NCI-H2171 (cell line): ENCODE measurements at regions not wholly inside any gene's neighbourhood (a gene's known extent, or its start where the extent isn't known, plus 50 kb on each side); places are given as distances from the start of the nearest gene placed in this dataset.
"Not testable (repeated sequence)": the region's sequence is repeated elsewhere in the genome, so short reads cannot be mapped to it uniquely, and the experiment has no call there.

Experiments used
- DNase-seq: peaks from one replicate; lab custom pipeline; 2025; lab: John Stamatoyannopoulos, UW

DNA sequence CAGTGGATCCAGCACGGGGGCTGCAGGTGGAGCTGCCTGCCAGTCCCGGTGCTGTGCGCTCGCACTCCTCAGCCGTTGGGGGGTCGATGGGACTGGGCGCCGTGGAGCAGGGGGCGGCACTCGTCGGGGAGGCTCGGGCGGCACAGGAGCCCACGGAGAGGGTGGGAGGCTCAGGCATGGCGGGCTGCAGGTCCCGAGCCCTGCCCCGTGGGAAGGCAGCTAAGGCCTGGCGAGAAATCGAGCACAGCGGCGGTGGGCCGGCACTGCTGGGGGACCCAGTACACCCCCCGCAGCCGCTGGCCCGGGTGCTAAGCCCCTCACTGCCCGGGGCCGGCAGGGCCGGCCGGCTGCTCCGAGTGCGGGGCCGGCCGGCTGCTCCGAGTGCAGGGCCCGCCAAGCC, 52.3 kb upstream of the MARK1 start:
- DNase-seq: not testable (repeated sequence)

DNA sequence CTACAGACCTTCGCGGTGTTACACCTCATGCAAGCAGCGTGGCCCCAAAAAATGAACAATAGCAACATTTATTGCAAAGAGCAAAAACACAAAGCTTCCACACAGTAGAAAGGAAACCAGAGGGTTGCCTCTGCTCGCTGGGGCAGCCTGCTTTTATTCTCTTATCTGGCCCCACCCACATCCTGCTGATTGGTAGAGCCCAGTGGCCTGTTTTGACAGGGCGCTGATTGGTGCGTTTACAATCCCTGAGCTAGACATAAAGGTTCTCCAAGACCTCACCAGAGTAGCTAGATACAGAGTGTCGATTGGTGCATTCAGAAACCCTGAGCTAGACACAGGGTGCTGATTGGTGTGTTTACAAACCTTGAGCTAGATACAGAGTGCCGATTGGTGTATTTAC, 52.8 kb upstream of the MARK1 start:
- DNase-seq: not testable (repeated sequence)

DNA sequence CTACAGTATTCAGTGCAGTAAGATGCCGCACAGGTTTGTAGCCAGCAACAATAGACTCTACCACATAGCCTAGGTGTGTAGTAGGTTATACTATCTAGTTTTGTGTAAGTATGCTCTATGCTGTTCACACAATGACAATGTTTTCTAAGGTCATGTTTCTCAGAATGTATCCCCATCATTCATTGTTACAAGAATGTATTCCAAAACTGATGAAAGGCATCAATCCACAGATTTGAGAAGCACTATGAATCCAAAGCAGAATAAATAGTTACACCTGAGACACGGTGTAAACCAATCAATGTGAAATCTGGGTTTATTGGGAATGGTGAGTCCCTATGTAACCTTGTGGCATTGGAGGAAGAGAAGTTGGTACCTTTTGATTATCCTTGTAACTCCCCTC, 54.5 kb upstream of the MARK1 start:
- DNase-seq: no peak

DNA sequence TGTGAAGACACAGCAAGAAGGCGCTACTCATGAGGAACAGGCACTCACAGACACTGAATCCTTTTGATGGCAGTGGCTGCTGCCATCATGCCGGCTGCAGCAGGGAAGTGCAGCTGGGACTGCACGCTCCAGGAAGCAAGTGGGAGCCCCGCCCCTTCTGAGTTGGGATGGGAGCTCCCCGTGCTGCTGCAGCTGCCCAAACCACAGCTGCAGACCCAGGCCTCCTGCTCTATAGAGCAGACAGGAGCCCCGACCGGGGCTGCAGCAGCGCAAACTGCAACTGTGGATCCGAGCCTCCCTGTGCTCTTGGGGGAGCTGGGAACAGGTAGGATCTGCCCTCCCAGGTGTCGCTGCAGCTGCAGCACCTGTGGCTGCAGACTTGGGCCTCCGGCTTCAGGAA, 65.2 kb upstream of the MARK1 start:
- peak; percentile 27 for DNase-seq

DNA sequence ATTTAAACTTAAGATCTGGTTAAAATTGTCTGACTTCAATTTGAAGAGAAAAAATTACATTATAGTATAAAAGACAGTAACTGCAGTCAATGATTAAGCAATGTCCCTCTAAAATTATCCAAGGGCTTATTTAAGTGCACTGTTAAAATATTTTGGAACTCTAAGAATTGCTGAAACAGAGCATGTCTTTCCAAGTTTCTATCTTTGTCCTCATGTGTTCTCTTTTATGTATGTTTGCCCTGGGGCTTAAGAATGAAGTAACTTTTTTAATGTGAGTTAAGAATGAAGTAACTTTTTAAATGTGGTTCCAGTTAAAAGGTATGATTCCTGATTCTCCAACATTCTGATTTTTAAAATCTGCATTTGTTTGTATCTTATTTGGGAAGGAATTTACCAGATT, 69.0 kb upstream of the MARK1 start:
- DNase-seq: no peak

DNA sequence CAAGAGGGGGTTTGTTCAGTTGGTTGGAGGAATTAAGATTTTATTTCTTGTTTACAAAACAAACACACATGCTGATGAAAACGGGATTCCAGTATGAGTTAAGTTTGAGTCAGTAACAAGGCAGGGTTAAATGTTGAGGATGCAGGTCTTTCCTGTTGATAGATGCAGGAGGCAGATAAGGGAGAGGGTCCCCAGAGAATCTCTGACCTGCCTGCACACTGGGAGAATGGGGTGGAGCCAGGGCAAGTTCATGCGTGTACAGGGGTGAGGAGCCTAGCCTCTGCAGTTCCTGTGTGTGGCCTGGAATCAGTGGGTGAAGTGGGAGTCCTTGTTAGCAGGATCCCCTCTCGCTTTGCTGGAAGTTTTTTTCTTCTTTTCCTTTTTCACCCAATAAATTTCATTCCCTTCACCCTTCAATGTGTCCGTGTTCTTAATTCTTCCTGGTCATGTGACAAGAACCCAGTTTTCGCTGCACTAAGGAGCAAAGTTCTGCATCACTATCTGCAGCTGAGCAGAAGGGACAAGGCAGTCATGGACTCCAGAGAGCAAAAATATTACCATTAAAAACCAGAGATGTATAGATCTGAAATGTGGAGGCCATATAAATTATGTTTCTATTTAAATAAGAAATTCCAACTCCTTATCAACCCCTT, 69.9 kb upstream of the MARK1 start:
- DNase-seq: peak; percentile 14

DNA sequence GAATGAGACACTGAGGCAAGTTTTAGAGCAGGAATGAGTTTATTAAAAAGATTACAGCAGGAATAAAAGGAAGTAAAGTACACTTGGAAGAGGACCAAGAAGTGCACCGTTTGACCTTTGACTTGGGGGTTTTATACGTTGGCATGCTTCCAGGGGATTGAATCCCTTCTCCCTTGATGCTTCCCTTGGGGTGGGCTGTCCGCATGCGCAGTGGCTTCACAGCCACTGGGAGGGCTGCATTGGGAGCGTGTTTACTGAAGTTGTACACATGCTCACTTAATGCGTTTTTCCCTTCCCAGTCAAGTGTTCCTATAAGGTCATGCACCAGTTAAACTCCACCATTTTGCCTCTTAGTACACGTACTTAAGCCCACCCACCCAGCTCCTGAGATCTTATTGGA, 72.4 kb upstream of the MARK1 start:
- DNase-seq: no peak

DNA sequence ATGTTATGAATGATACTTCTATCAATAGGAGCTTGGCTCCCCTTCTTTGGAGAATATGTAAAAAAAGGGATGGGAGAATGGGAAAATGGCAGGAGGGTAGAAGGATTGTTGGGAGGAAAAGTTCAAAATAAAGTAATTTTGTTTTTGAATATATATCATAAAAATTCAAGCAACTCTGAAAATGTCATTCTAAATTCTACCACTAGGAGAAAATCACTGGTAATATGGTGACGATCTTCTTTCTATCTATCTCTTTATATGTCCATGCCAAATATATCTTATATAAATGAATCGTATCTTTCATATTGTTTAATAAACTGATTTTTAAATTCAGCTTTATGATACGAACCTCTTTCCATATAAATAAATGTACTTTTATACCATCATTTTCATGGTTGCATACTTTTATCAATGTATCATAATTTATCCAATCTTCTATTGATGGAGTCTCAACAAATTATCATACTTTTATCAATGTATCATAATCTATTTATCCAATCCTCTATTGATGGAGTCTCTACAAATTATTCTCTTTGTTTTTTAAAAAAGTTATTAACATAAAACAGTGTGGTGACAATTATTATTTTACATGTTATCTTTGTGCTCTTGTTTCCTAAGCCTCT, 73.7 kb upstream of the MARK1 start:
- DNase-seq: no peak

DNA sequence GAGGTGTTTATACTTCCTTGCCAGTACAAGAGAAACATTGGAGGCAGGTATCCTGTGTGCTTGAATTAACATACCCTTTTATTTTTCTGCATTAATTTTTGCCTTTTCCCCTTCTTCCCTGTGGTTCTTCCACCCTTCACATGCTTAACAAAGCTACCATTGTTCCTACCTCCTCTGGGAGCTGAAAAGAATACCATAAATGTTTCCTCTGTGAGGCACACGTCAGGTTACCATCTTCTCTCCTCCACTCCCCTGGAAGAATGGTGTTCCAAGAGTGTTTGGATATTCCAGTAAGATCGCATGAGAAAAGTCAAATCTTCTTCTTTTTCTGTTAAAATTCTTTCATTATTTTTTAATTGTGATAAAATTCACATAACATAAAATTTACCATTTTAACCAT, 74.6 kb upstream of the MARK1 start:
- no peak for DNase-seq

DNA sequence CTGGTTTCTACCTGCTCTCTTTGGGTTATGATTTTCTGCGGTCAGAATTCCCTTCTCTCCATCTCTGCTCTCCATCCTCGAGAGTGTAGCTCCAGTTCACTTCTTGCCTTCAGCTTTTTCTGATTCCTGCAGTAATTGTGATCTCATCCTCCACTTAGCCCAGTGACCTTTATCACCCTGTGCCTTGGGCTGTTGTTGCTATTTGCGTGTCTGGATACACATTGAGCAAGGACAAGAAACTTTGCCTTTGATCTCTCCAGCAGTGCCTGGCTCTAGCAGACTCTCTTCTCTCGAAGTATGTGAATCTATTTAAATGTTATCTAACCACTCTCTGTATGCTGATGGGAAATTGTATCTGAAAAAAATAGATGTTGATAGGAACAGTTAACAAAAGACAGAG, 76.4 kb upstream of the MARK1 start:
- DNase-seq: no peak

DNA sequence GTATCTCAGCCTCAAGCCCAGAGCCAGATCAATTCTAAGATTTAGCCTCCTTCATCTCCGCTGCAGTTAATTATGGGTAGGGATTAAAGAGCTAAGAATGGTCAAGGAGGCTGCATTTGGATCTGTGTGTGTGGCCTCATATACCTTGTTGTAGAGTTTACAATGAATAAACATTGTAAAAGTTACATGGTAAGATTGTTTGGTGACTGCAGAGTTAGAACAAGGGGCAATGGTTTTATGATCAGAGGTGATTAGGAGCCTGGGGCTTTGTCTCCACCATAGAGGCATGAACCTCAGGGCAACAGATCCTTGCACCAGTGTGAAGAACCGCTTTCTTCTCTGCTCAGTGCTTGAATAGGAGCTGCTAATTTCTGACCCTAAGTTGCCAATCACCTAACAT, 77.0 kb upstream of the MARK1 start:
- DNase-seq: no peak

DNA sequence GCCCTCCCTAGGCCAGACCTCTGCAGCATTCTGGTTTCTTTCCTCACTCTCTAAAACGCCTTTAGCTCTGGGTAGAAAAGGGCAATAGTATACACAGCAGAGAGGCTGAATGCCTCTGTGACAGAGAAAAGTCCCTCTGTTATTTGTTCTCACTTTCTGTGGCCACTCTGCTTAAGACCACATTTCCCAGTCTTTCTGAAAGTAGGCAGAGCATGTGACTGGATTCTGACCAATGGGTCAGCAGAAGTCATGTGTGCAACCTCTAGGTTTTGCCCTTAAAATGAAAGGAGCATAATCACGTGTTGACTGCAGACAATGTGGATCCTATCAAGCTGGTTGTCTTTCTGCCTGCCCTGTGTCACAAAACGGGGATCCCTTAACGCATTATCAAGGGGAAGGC, 79.7 kb upstream of the MARK1 start:
- no peak for DNase-seq

DNA sequence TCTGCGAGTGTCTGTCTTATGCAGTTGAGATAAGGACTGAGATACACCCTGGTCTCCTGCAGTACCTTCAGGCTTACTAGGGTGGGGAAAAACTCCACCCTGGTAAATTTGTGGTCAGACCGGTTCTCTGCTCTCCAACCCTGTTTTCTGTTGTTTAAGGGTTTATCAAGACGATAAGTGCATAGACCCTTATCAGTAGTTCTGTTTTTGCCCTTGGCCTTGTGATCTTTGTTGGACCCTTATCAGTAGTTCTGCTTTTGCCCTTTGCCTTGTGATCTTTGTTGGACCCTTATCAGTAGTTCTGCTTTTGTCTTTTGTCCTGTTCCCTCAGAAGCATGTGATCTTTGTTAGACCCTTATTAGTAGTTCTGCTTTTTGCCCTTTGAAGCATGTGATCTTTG, 83.3 kb upstream of the MARK1 start:
- not testable (repeated sequence) for DNase-seq

DNA sequence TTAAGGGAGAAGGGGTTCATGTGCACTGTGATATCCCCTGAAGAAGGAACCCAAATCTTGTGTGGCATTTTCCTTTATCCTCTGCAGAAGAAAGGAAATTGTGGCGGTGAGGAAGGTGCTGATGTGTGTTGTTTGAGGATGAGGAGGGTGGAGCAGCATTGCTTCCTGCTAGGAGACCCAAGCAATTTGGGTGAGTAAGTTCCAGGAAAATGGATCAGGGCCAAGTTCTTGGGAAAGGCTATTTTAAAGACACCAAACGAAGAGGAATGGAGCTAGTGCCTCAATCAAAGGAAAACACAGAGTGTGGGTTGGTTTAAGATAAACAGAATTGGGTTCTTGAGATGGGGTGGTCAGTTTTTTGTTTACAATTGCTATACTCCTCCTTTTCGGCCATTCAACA, 86.7 kb upstream of the MARK1 start:
- no peak for DNase-seq

DNA sequence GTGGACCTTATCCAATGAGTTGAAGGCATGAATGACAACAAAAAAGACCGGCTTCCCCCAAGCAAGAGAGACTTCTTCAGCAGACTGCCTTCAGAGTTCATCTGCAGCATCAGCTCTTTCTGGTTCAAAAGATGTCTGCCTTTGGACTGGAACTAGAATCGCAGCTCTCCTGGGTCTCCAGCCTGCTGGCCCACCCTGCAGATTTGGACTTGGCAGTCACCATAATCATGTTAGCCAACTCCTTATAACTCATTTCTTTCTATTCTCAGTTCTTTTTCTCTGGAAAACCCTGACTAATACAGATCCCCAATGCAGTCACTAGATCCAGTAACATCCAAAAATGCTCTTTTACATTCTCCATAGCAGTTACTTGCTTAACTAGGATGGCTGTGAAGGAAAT, 89.2 kb upstream of the MARK1 start:
- no peak for DNase-seq

DNA sequence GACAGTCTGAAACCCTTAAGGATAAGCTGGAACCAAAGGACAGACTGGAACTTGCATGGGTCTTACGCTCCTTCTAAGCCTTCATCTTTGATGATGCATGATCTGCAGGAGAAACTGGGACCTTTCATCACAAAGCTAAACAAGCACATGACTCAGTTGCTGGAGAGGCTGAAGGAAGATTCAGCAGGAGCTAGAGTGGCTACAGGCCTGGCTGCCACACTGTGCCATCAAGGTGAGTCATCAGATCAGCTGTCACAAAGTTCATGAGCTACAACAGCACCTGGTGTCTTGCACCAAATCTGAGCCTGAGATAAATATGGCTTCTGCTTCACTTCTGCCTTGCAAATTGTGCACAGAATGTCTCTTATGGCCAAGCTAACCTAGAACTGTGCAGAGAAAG, 95.5 kb upstream of the MARK1 start:
- DNase-seq: no peak

DNA sequence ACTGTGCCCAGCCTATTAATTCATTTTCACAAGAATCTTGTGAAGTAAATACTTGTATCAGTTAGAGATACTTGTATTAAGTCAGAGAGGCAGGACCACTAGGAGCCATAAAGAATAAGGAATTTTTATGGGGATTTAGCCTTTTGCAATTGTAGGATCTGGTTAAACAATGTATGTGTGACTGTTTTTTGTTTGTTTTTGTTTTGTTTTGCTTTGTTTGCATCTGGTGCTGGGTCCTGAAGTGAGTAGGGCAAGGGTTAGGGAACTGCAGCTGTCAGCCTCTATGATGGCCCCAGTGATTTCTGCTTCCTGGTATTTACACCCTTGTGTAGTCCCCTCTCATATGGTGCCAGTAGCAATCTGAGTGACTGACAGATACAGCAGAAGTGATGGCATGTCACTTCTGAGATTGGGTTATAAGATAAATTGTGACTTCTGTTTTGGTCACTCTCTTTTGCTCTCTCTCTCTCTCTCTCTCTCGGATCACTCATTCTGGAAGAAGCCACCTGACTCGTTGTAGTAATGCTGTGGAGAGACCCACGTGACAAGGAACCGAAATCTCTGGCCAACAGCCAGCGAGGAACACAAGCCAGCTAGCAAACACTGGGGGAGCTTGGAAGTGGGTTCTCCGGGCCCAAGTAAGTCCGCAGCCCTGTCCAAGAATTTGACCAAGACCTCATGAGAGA, 96.2 kb upstream of the MARK1 start:
- DNase-seq: no peak

DNA sequence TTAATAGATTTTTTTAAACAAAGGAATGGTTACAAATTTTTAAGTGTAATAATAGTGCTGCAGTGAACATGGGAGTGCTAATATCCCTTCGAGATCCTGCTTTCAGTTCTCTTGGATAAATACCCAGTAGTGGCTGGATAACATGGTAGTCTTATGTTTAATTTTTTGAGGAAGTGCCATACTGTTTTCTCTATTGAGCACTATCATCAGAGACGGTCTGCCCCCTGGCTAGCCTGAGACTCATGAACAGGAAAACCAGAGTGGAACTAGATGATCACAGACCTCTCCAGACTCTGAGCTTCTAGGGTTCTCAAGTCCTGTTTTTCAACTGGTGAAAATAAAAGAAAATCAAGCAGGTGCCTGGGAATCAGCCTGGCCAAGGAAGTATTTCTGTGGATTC, 97.3 kb upstream of the MARK1 start:
- DNase-seq: no peak

DNA sequence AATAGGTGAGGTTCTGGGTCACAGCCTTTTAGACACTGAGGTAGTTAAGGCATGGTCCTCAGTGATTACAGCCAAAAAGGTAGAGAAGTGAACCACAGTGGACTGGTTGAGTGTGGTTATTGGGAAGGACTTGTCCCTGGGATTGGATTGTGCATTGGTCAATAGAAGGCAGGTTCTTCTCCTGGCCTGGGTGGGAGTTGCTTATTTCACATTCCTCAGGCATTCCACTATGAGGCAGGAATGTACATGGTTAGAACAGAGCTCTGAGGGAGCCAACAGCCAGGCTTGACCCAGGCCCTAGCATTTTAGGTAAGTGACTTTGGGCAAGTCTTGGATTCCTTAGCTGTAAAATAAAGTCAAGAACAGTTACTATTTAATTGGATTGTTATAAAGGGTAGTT, 97.9 kb upstream of the MARK1 start:
- DNase-seq: no peak

DNA sequence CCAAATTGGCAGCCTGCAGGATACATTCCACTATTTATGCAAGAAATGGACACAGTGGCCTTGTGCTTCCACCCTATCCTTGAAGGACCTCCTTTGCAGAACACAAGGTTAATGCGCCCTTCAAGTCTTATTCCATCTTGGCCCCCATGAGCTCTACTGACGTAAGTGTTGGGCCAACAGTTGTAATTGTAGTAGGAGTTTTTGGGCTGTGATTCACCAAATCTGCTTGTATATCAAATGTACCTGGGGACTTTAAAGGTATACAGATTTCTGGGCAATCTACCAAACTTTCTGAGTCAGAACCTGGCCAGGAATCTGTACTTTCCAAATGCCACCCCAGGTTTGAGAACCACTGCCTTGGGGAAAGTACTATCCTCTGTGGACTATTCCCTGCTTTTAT, 100.9 kb upstream of the MARK1 start:
- DNase-seq: peak; percentile 65

DNA sequence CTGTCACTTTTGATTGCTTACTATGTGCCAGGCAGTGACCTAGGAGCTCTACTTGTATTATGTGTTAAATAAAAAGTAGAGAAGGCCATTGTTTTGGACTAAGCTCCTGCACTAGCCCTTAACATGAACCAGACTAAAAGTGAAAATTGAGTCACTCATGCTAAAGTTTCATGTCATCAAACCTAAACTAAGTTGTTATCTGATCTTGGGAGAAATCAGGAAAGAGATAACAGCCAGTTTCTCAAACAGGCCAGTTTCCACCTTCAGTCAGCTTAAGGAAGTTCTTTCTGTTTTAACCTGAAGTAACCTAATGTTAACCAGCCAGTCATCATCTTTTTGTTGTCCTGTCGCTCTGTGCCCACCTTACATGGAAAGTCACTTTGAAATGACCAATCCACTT, 102.1 kb upstream of the MARK1 start:
- no peak for DNase-seq

DNA sequence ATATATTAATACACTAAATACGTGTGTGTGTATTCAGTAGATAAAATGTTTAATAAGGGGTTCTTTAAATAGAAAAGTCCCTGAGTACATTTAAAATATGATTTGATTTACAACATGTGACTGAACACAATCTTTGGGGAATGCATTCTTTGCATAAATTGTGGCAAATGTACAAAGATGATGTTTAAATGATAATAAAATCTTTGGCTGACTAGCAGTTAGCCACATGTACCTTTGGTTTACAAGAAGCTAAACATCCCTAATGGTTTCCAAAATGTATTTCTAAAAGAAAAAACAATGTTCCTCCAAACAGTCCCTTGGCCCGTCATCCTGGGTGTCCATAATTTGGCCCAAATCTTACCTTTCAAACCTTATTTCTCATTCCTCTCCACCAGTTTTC, 106.4 kb upstream of the MARK1 start:
- DNase-seq: no peak

DNA sequence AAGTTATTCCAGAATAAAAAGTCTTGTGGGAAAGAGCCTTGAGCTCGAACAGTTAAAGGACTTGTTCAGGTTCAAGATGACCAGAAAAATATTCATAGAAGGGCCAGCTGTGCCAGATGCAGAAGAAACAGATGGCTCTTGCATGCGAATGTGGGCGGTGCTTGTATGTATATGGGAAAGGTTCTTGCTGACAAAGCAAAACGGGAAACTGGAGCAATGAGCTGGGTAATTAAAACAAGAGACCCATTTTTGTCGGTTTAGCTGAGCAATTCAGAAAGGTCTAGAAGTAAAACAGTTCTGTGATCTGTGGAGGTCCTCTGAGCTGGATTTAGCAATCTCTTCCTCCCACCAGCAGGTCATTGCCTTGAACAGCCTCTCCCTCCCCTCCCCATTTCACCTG, 107.2 kb upstream of the MARK1 start:
- DNase-seq: peak; percentile 7

DNA sequence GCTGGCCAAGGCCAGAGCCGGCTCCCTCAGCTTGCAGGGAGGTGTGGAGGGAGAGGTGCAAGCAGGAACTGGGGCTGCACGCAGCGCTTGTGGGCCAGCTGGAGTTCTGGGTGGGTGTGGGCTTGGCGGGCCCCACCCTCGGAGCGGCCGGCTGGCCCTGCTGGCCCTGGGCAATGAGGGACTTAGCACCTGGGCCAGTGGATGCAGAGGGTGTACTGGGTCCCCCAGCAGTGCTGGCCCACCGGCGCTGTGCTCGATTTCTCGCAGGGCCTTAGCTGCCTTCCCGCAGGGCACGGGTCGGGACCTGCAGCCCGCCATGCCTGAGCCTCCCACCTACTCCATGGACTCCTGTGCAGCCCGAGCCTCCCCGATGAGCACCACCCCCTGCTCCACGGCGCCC, 115.6 kb upstream of the MARK1 start:
- DNase-seq: not testable (repeated sequence)
